Choroid plexus epithelial cell (primary cell): ENCODE measurements at regions not wholly inside any gene's neighbourhood (a gene's known extent, or its start where the extent isn't known, plus 50 kb on each side); places are given as distances from the start of the nearest gene placed in this dataset.

Experiments used
- DNase-seq: peaks from one replicate; pipeline ENCODE4 v3.0.0-alpha.2; 2010; ENCODE audit warnings: low read depth
- H3K4me3 ChIP-seq: 2 replicates; pipeline ENCODE4 v1.5.1; 2011; ENCODE audit warnings: low read depth, mild to moderate bottlenecking, control low read depth, low read length, moderate library complexity
- CTCF ChIP-seq: conservative IDR thresholded peaks from 2 replicates; pipeline ENCODE4 v1.5.1; 2011; ENCODE audit warnings: low read depth, mild to moderate bottlenecking, control low read depth, inconsistent platforms, low read length, moderate library complexity

- H3K4me3 ChIP-seq, result no peak overlapping the region
- TF ChIP-seq CTCF, result no peak
- no peak for DNase-seq
These were observed 98.8 kb upstream of the SLC38A2 start for GRCh38 chr12:46471404-46471803.

GRCh38 chr12:46470975-46471374 is 98.4 kb upstream of the SLC38A2 start:
- no peak for DNase-seq
- H3K4me3 ChIP-seq, result no peak overlapping the region
- no peak for TF ChIP-seq CTCF

GRCh38 chr12:46470036-46470627 is 97.6 kb upstream of the SLC38A2 start:
- peak; percentile 64 for DNase-seq
- H3K4me3 ChIP-seq, result no peak overlapping the region

GRCh38 chr12:46468813-46469212 is 96.2 kb upstream of the SLC38A2 start:
- no peak for TF ChIP-seq CTCF
- no peak for DNase-seq
- H3K4me3 ChIP-seq, result no peak overlapping the region

More at GRCh38 chr12:46470036-46470627, 97.6 kb upstream of the SLC38A2 start:
- no peak for TF ChIP-seq CTCF

GRCh38 chr12:46468160-46468559 is 95.6 kb upstream of the SLC38A2 start:
- no peak overlapping the region for H3K4me3 ChIP-seq
- TF ChIP-seq CTCF, result no peak
- peak; percentile 69 for DNase-seq

- H3K4me3 ChIP-seq, result no peak overlapping the region
- no peak for TF ChIP-seq CTCF
- no peak for DNase-seq
These were observed 92.7 kb upstream of the SLC38A2 start for GRCh38 chr12:46465307-46465706.

GRCh38 chr12:46464863-46465262 is 92.3 kb upstream of the SLC38A2 start:
- TF ChIP-seq CTCF, result no peak
- no peak overlapping the region for H3K4me3 ChIP-seq
- DNase-seq, result no peak
